ENCODE measurements at regions not wholly inside any gene's neighbourhood (a gene's known extent, or its start where the extent isn't known, plus 50 kb on each side); places are given as distances from the start of the nearest gene placed in this dataset.

DNA sequence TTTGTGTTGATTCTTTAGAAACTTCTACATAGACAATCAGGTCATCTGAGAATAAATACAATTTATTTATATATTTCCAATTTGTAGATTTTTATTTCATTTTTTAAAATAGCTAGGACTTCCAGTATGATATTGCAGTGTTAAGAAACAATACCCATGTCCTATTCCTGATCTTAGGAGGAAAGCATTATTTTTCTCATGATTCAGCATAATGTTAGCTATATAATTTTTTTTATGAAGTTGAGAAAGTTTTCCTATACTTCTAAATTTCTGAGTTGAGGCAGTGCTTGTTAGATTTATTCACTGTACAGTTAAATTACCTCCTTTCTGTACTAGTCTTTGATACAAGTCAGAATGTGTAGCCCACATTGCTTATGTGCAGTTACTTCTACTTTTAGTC, 595.7 kb upstream of the HS6ST1 start:
- H3K4me3 Mint-ChIP-seq, result no peak overlapping the region
- ATAC-seq (no peak), DNase-seq (no peak)
- CTCF ChIA-PET, result no interaction called here
- no peaks in the 10 kb centered on the region for H3K27me3 Mint-ChIP-seq
- H3K27ac Mint-ChIP-seq, result no peak overlapping the region
- no peaks in the 10 kb centered on the region for H3K4me1 Mint-ChIP-seq
- no peaks in the 10 kb centered on the region for H3K36me3 Mint-ChIP-seq
- H3K9me3 Mint-ChIP-seq (ENCODE audit: low read depth), result no peaks in the 10 kb centered on the region

DNA sequence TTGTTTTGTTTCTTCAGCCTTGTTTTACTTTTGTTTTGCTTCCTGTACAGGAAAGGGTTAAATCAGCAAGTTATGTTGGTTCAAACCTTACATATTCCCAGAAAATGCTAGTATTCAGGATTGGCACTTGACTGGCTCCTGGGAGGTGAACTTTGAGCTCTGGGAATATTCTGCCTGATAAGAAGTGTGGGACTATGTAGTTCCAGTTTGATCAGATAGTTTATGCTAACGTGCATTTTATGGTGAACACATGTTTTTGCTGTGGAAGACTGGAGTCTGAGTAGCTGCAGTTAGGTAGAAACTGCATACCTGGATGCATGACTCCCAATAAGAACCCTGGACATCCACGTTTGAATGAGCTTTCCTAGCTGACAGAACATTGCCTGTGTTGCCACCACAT, 603.1 kb upstream of the HS6ST1 start:
- no peak overlapping the region for H3K27ac Mint-ChIP-seq
- CTCF ChIA-PET, result no interaction called here
- H3K27me3 Mint-ChIP-seq, result no peaks in the 10 kb centered on the region
- ATAC-seq, result no peak
- H3K36me3 Mint-ChIP-seq, result no peaks in the 10 kb centered on the region
- no peak for DNase-seq
- no peak overlapping the region for H3K4me3 Mint-ChIP-seq
- H3K4me1 Mint-ChIP-seq, result no peaks in the 10 kb centered on the region
- no peaks in the 10 kb centered on the region for H3K9me3 Mint-ChIP-seq (ENCODE audit: low read depth)

DNA sequence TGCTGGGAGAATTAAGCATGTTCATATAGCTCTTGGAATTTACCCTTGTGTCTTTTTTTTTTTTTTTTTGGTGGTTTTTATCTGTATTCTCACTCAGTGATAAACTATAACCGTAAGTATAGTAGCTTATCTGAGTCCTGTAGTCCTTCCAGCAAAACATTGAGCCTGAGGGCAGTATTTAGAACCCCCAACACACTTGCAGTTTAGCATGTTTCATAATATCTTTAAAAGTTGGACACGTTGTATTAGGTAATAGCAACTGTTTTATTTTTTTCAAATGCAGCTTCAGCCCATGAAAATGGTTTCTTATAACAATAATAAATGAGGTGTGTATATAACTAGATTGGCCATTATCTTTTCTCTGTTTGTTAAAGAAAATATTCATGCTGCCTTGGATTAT, 603.5 kb upstream of the HS6ST1 start:
- ATAC-seq, result no peak
- CTCF ChIA-PET, result no interaction called here
- no peak for DNase-seq
- H3K4me3 Mint-ChIP-seq, result no peak overlapping the region
- H3K27me3 Mint-ChIP-seq, result no peaks in the 10 kb centered on the region
- no peaks in the 10 kb centered on the region for H3K36me3 Mint-ChIP-seq
- no peaks in the 10 kb centered on the region for H3K9me3 Mint-ChIP-seq (ENCODE audit: low read depth)
- H3K27ac Mint-ChIP-seq, result no peak overlapping the region
- no peaks in the 10 kb centered on the region for H3K4me1 Mint-ChIP-seq

DNA sequence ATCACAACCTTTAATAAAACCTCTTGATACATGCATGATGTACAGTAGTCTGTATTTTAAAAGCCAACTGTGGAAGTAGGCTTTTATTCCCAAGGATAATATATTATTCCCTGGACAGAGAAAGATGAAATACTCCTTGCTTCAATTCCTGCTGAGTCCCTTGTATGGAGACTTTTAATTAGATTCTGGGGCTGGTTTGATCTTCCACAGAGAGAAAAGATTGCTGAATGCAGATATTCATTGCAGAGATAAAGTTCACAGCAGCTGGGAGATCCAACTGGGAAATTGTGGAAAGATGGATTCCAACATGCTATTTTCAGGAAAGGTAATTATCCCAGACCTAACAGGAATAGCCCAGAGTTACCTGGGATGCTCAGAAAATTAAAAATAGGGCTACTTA, 607.0 kb upstream of the HS6ST1 start:
- ATAC-seq (no peak), DNase-seq (no peak)
- H3K27ac Mint-ChIP-seq, result no peak overlapping the region
- CTCF ChIA-PET, result no interaction called here
- H3K9me3 Mint-ChIP-seq (ENCODE audit: low read depth), result no peaks in the 10 kb centered on the region
- H3K4me3 Mint-ChIP-seq, result no peak overlapping the region
- H3K4me1 Mint-ChIP-seq, result no peaks in the 10 kb centered on the region
- H3K27me3 Mint-ChIP-seq, result no peaks in the 10 kb centered on the region
- no peaks in the 10 kb centered on the region for H3K36me3 Mint-ChIP-seq

DNA sequence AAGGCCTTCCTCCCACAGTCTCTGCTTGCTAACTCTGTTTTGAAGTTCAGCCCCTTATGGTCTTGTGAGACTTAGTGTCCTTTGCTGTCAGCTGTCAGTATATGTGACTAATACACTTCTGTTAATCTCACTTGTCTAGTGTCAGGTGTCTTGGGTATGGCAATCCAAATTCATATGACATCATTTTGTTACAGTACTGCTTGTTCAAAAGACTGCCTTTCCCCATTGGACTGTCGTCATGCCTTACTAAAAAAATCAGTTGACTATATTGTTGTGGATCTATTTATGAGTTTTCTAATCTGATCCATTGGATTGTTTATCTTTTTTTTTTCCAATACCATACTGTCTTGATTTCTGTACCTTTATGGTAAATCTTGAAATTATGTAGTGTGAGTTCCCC, 611.4 kb upstream of the HS6ST1 start:
- DNase-seq (no peak), ATAC-seq (no peak)
- Mint-ChIP-seq H3K27ac (no peak overlapping the region), H3K27me3 (no peaks in the 10 kb centered on the region), H3K9me3 (ENCODE audit: low read depth) (no peaks in the 10 kb centered on the region), H3K36me3 (no peaks in the 10 kb centered on the region), H3K4me1 (no peaks in the 10 kb centered on the region), H3K4me3 (no peak overlapping the region)
- CTCF ChIA-PET, result no interaction called here

DNA sequence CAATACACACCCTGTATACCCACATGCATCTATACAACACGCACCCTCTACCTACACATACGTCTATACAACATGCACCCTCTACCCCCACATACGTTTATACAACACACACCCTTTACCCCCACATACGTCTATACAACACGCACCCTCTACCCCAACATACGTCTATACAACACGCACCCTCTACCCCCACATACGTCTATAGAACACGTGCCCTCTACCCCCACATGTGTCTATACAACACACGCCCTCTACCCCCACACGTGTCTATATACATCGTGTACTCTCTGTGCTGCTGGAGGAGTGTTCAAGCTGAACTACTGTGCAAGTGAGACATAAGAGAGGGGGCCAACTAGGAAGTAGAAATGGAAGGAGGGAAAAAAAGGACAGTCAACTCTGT, 621.7 kb upstream of the HS6ST1 start:
- Mint-ChIP-seq H3K36me3 (no peaks in the 10 kb centered on the region), H3K9me3 (ENCODE audit: low read depth) (no peaks in the 10 kb centered on the region), H3K27me3 (no peaks in the 10 kb centered on the region), H3K27ac (no peak overlapping the region), H3K4me3 (no peak overlapping the region), H3K4me1 (no peaks in the 10 kb centered on the region)
- no peak for DNase-seq
- CTCF ChIA-PET, result no interaction called here
- ATAC-seq, result no peak

DNA sequence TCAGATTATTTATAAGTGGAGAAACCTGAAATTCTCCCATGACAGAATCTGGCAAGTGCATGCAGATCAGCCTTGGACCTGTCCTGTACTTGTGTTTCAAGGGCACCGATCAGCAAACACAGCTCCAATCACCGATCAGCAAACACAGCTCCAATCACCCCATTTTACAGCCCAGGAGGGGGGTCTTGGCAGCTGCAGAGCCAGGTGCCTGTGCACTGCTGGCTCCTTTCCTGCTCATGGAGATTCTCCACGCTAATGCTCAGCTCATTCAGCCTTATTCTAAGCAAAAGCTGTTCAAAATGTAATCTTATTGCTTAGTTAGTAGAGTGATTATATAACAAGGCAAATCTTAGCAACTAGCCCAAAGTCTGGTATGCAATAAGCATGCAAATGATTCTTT, 623.1 kb upstream of the HS6ST1 start:
- Mint-ChIP-seq H3K36me3 (no peaks in the 10 kb centered on the region), H3K4me1 (no peaks in the 10 kb centered on the region), H3K27ac (no peak overlapping the region), H3K27me3 (no peaks in the 10 kb centered on the region), H3K9me3 (ENCODE audit: low read depth) (no peaks in the 10 kb centered on the region), H3K4me3 (no peak overlapping the region)
- DNase-seq (no peak), ATAC-seq (no peak)
- CTCF ChIA-PET, result no interaction called here

DNA sequence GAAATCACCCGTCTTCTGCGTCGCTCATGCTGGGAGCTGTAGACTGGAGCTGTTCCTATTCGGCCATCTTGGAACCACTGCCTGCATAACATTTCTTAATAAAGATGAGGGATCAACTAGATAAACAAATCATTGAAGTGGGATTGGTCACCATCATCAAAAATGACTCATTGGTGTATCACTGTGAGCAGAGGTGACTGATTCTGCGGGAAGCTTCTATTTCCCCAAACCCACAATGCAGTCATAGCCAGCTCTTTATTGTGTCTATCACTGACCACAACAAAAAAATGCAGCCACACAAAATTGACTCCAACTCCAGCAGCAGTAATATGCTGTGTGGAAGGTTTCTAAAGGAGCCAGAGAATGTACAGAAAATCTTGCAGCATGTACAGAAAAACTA, 630.7 kb upstream of the HS6ST1 start:
- H3K4me1 Mint-ChIP-seq, result no peaks in the 10 kb centered on the region
- H3K4me3 Mint-ChIP-seq, result no peak overlapping the region
- DNase-seq, result no peak
- H3K36me3 Mint-ChIP-seq, result no peaks in the 10 kb centered on the region
- no peaks in the 10 kb centered on the region for H3K9me3 Mint-ChIP-seq (ENCODE audit: low read depth)
- no peak for ATAC-seq
- CTCF ChIA-PET, result no interaction called here
- H3K27me3 Mint-ChIP-seq, result no peaks in the 10 kb centered on the region
- H3K27ac Mint-ChIP-seq, result no peak overlapping the region

DNA sequence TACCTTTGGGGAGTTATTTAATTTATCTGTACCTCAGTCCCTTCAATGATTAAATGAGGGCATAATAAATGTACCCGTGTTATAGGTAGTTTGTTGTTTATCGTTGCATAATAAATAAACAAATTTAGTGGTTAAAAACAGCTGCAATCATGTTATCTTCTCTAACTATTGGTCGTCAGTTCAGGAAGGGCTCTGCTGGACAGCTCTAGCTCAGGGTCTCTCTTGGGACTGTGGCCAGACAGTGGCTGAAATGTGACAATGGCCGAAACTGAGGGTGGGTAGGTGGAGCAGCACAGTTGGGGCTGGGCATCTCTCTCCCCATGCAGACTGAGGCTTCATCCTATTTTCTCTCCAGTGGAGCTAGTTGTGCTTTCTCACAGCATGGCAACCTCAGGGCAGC, 632.1 kb upstream of the HS6ST1 start:
- DNase-seq (no peak), ATAC-seq (no peak)
- Mint-ChIP-seq H3K4me3 (no peak overlapping the region), H3K9me3 (ENCODE audit: low read depth) (no peaks in the 10 kb centered on the region), H3K4me1 (no peaks in the 10 kb centered on the region), H3K27ac (no peak overlapping the region), H3K27me3 (no peaks in the 10 kb centered on the region), H3K36me3 (no peaks in the 10 kb centered on the region)
- CTCF ChIA-PET, result no interaction called here

DNA sequence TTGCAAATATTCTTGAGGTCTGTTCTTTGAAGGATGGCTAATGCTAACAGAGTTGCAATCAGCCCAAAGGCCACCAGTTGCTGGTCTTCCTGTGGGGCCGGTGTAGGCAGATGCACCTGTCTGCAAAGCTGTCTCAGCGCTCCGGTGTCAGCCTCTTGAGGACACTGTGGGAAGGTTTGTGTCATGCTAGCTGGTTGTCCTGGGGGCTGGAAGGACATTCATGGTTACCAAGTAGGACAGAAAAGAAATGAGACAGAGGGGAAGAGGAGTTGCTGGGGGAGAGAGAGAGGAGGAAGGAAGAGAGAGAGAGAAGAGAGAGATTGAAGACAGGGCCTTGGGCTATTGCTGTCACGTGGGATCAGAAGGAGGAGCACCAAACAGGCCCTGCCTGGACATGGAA, 639.6 kb upstream of the HS6ST1 start:
- H3K36me3 Mint-ChIP-seq, result no peaks in the 10 kb centered on the region
- no peaks in the 10 kb centered on the region for H3K27me3 Mint-ChIP-seq
- CTCF ChIA-PET, result no interaction called here
- H3K27ac Mint-ChIP-seq, result no peak overlapping the region
- H3K4me3 Mint-ChIP-seq, result no peak overlapping the region
- no peak for DNase-seq
- H3K4me1 Mint-ChIP-seq, result no peaks in the 10 kb centered on the region
- ATAC-seq, result no peak
- peaks cover 3% of the 10 kb centered on the region for H3K9me3 Mint-ChIP-seq (ENCODE audit: low read depth)

DNA sequence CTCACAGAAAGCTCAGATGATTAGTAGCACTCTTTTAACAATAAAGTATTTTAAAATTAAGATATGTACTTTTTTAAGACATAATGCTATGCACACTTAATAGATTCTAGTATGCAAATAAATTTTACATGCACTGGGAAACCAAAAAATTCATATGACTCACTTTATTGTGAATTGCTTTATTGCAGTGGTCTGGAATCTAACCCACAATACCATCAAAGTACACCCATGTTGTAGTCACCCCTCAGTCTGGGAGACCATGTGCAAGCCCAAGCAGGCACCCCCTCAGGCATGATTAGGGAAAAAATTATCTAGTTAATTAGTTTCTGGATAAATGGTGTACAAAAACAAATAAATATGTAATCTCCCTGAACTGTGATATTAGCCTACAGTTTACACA, 649.0 kb upstream of the HS6ST1 start:
- CTCF ChIA-PET, result no interaction called here
- H3K4me3 Mint-ChIP-seq, result no peak overlapping the region
- H3K27me3 Mint-ChIP-seq, result no peaks in the 10 kb centered on the region
- DNase-seq (no peak), ATAC-seq (no peak)
- no peaks in the 10 kb centered on the region for H3K36me3 Mint-ChIP-seq
- H3K27ac Mint-ChIP-seq, result no peak overlapping the region
- H3K9me3 Mint-ChIP-seq (ENCODE audit: low read depth), result no peaks in the 10 kb centered on the region
- no peaks in the 10 kb centered on the region for H3K4me1 Mint-ChIP-seq

DNA sequence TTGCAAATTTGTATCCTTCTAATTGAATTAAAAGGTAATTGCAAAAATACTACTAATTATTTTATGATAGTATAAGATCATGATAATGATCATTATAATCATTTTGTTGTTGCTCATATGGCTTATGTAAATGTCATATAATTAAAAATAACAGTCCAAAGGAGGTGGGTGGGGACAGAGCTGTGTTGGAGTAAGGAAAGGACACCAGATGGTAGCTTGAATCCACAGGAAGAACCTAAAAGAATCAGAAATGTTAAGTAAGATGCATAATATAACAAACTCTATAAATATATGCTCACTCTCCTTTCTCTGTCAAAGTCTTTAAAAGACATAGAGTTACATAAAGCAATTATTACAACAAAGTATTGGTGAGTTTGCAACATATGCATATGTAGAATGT, 650.7 kb upstream of the HS6ST1 start:
- Mint-ChIP-seq H3K27me3 (no peaks in the 10 kb centered on the region), H3K27ac (no peak overlapping the region), H3K9me3 (ENCODE audit: low read depth) (no peaks in the 10 kb centered on the region), H3K4me1 (no peaks in the 10 kb centered on the region), H3K36me3 (no peaks in the 10 kb centered on the region), H3K4me3 (no peak overlapping the region)
- DNase-seq (no peak), ATAC-seq (no peak)
- CTCF ChIA-PET, result no interaction called here

DNA sequence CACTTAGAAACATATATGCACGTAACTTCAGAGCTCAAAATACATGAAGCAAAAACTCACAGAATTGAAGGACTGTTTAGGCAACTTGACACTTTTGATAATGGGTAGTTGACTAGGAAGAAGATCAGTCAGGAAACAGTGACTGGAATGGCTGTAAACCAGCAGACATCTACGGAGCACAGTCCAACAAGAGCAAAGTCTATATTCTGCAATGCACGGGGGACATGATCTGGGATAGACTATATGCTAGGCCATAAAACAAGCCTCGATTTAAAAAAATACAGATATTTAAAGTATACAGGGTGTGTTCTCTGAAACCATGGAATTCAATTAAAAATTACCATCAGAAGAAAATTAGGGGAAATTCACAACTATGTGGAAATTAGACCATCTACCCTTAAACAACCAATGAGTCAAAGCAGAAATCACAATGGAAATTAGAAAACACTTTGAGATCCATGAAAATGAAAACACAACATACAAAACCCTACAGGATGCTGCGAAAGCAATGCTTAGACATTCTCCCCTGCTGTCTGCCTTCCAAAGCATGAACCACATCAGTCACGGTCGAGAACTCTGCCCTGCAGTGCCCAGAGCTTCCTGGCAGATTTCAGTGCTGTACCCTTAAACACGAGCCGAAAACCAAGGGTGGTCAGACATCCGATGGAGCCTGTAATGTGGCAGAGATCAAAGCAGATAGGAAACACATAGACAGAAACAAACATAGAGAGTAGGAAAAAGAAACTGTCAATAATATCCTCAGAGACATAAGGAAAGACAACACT, 651.9 kb upstream of the HS6ST1 start:
- no peak for ATAC-seq
- Mint-ChIP-seq H3K27ac (no peak overlapping the region), H3K4me1 (no peaks in the 10 kb centered on the region), H3K9me3 (ENCODE audit: low read depth) (no peaks in the 10 kb centered on the region), H3K4me3 (no peak overlapping the region), H3K27me3 (no peaks in the 10 kb centered on the region), H3K36me3 (no peaks in the 10 kb centered on the region)
- CTCF ChIA-PET, result no interaction called here
- no peak for DNase-seq

DNA sequence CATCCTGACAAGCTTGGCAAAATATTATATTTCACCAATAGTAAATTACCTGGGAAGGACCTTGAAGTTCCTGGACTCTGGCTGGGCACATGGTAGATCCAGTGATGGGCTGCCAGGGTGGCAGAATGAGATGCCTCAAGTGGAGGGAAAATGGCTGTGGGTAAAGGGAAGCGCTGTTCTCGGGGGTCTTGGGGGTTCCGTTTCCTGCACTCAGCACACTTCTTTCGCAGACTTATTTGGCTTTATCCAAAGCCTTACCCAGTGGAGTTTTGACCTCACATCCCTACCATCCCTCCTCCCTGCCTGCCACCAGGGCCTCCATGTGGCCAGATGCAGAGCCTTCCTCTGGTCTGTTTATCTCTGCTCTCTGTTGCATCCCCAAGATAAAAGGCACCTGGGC, 654.9 kb upstream of the HS6ST1 start:
- no peaks in the 10 kb centered on the region for H3K4me1 Mint-ChIP-seq
- ATAC-seq (no peak), DNase-seq (no peak)
- no peaks in the 10 kb centered on the region for H3K9me3 Mint-ChIP-seq (ENCODE audit: low read depth)
- no peak overlapping the region for H3K27ac Mint-ChIP-seq
- CTCF ChIA-PET, result no interaction called here
- H3K36me3 Mint-ChIP-seq, result no peaks in the 10 kb centered on the region
- H3K27me3 Mint-ChIP-seq, result no peaks in the 10 kb centered on the region
- no peak overlapping the region for H3K4me3 Mint-ChIP-seq

DNA sequence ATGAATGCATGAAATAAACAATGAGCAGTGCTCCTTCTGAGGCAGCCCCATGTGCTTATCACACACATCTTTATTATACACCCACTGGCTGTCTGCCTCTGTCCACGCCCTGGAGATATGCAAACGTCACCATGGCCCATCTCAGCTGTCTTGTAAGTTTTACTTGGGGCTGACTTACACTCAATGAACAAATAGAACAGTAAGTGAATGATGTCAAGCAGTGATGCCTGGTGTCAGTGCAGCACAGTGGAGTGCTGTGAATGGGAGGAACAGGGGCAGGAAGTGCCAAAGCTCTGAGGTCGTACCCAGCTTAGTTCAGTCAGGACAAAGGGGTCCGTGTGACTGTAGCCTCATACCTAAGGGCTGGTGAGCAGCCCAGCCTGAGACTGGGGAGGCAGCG, 659.5 kb upstream of the HS6ST1 start:
- DNase-seq (no peak), ATAC-seq (no peak)
- CTCF ChIA-PET, result no interaction called here
- Mint-ChIP-seq H3K4me1 (no peaks in the 10 kb centered on the region), H3K36me3 (no peaks in the 10 kb centered on the region), H3K9me3 (ENCODE audit: low read depth) (no peaks in the 10 kb centered on the region), H3K4me3 (no peak overlapping the region), H3K27ac (no peak overlapping the region), H3K27me3 (no peaks in the 10 kb centered on the region)

Measured in activated CD8-positive, alpha-beta memory T cell treated with anti-CD3 and anti-CD28 coated beads, Interleukin-2, amount 10 ng/mL, durations not matched to agents 7 days and 5 days (primary cell).